Loucy (cell line): ENCODE measurements at regions not wholly inside any gene's neighbourhood (a gene's known extent, or its start where the extent isn't known, plus 50 kb on each side); places are given as distances from the start of the nearest gene placed in this dataset.

Experiments
- CTCF ChIP-seq: fragments of 200-600 bp; sonication (generic); conservative IDR thresholded peaks from 2 replicates; pipeline ENCODE4 v1.5.1; 2014; ENCODE audit warnings: mild to moderate bottlenecking, antibody characterized with exemption, low read length
- EZH2phosphoT487 ChIP-seq: fragments of 200-600 bp; IDR thresholded peaks from 2 replicates; pipeline ENCODE4 v1.6.1; 2018; ENCODE audit warnings: antibody characterized with exemption, mild to moderate bottlenecking, moderate library complexity, borderline replicate concordance

GRCh38 chr5:34526682-34527305, 129.3 kb upstream of the RAI14 start:
- TF ChIP-seq CTCF (no peak), EZH2phosphoT487 (no peak)
